ENCODE measurements at regions not wholly inside any gene's neighbourhood (a gene's known extent, or its start where the extent isn't known, plus 50 kb on each side); places are given as distances from the start of the nearest gene placed in this dataset.
A peak's percentile ranks its signal among the peaks of the same experiment; 100 is the strongest.

DNA sequence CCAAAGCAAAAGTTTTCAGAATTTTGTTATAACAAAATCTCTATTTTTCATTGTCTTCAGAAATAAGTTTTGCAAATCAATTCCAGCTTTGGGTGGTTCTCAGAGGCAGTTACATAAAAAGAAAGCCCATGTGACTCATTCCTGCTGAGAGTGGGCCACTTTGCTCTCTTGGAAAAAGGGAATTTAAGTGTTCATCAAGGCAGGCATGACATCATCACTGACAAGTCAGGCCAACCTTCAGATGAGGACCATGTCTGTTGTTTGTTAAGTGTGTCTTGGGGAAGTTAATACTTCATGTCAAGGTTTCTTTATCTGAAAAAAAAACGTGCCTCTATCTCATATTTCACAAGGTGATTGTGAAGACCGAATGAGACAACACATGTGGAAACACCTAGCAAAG lies 519.8 kb upstream of the TMPO start (continued):
- TF ChIP-seq, protein P1, sequence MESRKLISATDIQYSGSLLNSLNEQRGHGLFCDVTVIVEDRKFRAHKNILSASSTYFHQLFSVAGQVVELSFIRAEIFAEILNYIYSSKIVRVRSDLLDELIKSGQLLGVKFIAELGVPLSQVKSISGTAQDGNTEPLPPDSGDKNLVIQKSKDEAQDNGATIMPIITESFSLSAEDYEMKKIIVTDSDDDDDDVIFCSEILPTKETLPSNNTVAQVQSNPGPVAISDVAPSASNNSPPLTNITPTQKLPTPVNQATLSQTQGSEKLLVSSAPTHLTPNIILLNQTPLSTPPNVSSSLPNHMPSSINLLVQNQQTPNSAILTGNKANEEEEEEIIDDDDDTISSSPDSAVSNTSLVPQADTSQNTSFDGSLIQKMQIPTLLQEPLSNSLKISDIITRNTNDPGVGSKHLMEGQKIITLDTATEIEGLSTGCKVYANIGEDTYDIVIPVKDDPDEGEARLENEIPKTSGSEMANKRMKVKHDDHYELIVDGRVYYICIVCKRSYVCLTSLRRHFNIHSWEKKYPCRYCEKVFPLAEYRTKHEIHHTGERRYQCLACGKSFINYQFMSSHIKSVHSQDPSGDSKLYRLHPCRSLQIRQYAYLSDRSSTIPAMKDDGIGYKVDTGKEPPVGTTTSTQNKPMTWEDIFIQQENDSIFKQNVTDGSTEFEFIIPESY (IDR thresholded peaks at IDR 0.05; ENCODE audit: borderline replicate concordance, low read depth): no peak
- TF ChIP-seq, protein P2, sequence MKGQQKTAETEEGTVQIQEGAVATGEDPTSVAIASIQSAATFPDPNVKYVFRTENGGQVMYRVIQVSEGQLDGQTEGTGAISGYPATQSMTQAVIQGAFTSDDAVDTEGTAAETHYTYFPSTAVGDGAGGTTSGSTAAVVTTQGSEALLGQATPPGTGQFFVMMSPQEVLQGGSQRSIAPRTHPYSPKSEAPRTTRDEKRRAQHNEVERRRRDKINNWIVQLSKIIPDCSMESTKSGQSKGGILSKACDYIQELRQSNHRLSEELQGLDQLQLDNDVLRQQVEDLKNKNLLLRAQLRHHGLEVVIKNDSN (IDR thresholded peaks at IDR 0.05; ENCODE audit: borderline replicate concordance, low read depth): no peak
- TF ChIP-seq RFX5 (IDR thresholded peaks at IDR 0.05; ENCODE audit: low read length) (no peak), FOXJ3 (CRISPR knock-in tag; IDR thresholded peaks at IDR 0.05) (no peak), NFIC (IDR thresholded peaks at IDR 0.05; ENCODE audit: borderline replicate concordance) (no peak), YY1 (IDR thresholded peaks at IDR 0.05; ENCODE audit: low read depth) (no peak), SIN3A (IDR thresholded peaks at IDR 0.05; ENCODE audit: borderline replicate concordance, low read depth, low read length) (no peak), GATA2 (CRISPR knock-in tag; IDR thresholded peaks at IDR 0.05) (no peak)

DNA sequence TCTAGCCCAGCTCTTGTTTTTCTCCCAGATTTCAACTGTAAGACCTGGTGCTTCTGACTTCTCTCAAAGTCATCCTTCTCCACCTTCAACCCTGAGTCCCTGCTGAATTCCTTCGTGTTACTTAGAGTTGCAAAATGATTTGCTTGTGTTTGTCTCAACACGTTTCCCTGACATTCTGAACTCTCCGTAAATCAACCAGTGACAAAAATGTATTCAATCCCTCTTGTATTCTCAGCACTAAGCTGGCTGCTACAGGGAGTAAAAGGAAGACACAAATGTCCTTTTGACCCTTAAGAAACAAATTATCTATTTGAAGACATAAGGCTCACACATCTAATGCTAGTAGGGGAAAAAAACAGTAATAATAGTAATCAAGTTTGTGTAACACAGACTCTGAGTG lies 514.0 kb upstream of the TMPO start:
- Histone ChIP-seq H3K27ac (ENCODE audit: low read depth in 2 of 2, low read length in 1 of 2) (no peak overlapping the region), H3K79me2 (ENCODE audit: insufficient read depth) (no peaks in the 10 kb centered on the region), H3K4me3 (ENCODE audit: low read depth in 2 of 2, low read length in 1 of 2) (no peak overlapping the region), H2AFZ (ENCODE audit: low read depth) (no peak overlapping the region), H4K20me1 (ENCODE audit: insufficient read depth) (no peaks in the 10 kb centered on the region), H3K36me3 (replicated peaks in 1 of 2; ENCODE audit: control insufficient read depth in 1 of 2, insufficient read depth in 2 of 2, low read length in 1 of 2) (no peaks in the 10 kb centered on the region), H3F3A (replicated peaks; ENCODE audit: insufficient read depth) (no peaks in the 10 kb centered on the region), H3K9ac (no peak overlapping the region), H3K4me2 (no peak overlapping the region), H3K9me3 (no peaks in the 10 kb centered on the region), H3K27me3 (ENCODE audit: insufficient read depth) (no peaks in the 10 kb centered on the region), H3K9me2 (no peaks in the 10 kb centered on the region), H3K4me1 (ENCODE audit: control insufficient read depth in 1 of 2, insufficient read depth in 2 of 2, low read depth in 1 of 2, low read length in 1 of 2) (peaks cover 0 to 2% of the 10 kb centered on the region in 2 experiments; a peak in 1 of 4 replicates)
- DNase-seq: no peak
- 26% methylated on average over 3 of the region's 3 CpGs for WGBS (ENCODE audit: low lambda C conversion rate)
- POLR2A ChIA-PET: no interaction called here
- no peak for TF ChIP-seq RCOR1 (IDR thresholded peaks at IDR 0.05; ENCODE audit: low read length)
- TF ChIP-seq EP300 (IDR thresholded peaks at IDR 0.05; ENCODE audit: borderline replicate concordance in 1 of 2, low read depth in 1 of 2, low read length in 1 of 2): no peak
- CTCF ChIA-PET: interaction anchor here (0.9 to 1.0 kb wide), 2 partner anchors 9 to 24 kb away, joined by 3 read pairs; no protein-coding TSS in a partner anchor

DNA sequence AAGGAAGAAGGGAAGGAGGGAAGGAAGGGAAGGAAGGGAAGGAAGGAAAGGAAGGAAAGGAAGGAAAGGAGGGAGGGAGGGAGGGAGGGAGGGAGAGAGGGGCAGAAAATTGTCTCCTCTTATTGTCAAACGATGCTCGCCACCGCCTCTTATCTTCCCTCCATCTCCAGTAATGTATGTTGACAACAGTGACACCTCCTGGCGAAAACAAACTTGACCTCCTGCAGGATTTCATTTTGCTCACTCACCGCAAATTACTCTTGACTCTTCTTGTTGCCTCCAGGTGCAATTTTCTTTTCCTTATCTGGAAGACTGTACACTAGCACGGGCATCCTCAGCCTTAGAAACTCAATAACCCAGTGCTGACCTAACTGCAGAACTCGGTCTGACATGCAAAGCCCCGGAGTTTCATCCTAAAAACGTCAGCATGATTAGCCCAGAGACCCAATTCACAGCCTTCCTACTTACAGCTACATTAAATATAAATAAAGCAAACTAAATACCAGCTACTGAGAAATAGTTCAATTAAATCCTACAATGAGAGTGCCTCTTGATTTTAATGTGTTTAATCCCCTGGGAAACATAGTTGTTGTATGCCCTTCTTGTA lies 512.4 kb upstream of the TMPO start:
- no peaks in the 10 kb centered on the region for H4K20me1 ChIP-seq (ENCODE audit: insufficient read depth)
- WGBS (ENCODE audit: low lambda C conversion rate): 15% methylated on average over 9 of the region's 9 CpGs
- H2AFZ ChIP-seq (ENCODE audit: low read depth): no peak overlapping the region
- no peak overlapping the region for H3K9ac ChIP-seq
- no peaks in the 10 kb centered on the region for H3K79me2 ChIP-seq (ENCODE audit: insufficient read depth)
- H3F3A ChIP-seq (replicated peaks; ENCODE audit: insufficient read depth): no peaks in the 10 kb centered on the region
- no peaks in the 10 kb centered on the region for H3K4me1 ChIP-seq (ENCODE audit: control insufficient read depth in 1 of 2, insufficient read depth in 2 of 2, low read depth in 1 of 2, low read length in 1 of 2)
- TF ChIP-seq, protein P3, sequence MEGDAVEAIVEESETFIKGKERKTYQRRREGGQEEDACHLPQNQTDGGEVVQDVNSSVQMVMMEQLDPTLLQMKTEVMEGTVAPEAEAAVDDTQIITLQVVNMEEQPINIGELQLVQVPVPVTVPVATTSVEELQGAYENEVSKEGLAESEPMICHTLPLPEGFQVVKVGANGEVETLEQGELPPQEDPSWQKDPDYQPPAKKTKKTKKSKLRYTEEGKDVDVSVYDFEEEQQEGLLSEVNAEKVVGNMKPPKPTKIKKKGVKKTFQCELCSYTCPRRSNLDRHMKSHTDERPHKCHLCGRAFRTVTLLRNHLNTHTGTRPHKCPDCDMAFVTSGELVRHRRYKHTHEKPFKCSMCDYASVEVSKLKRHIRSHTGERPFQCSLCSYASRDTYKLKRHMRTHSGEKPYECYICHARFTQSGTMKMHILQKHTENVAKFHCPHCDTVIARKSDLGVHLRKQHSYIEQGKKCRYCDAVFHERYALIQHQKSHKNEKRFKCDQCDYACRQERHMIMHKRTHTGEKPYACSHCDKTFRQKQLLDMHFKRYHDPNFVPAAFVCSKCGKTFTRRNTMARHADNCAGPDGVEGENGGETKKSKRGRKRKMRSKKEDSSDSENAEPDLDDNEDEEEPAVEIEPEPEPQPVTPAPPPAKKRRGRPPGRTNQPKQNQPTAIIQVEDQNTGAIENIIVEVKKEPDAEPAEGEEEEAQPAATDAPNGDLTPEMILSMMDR (IDR thresholded peaks at IDR 0.05): peak; percentile 51
- TF ChIP-seq NRF1 (IDR thresholded peaks at IDR 0.05; ENCODE audit: low read depth, low read length) (no peak), MXI1 (IDR thresholded peaks at IDR 0.05; ENCODE audit: low read depth, low read length) (no peak), SMC3 (IDR thresholded peaks at IDR 0.05; ENCODE audit: low read depth, low read length) (peak; percentile 31; the same call in 1 of the 2 replicates), RAD21 (IDR thresholded peaks at IDR 0.05; ENCODE audit: low read length) (peak; percentile 67), RXRA (IDR thresholded peaks at IDR 0.05; ENCODE audit: borderline replicate concordance, low read depth) (no peak), GATA2 (CRISPR knock-in tag; IDR thresholded peaks at IDR 0.05) (peak; percentile 91)
- TF ChIP-seq, protein P4, sequence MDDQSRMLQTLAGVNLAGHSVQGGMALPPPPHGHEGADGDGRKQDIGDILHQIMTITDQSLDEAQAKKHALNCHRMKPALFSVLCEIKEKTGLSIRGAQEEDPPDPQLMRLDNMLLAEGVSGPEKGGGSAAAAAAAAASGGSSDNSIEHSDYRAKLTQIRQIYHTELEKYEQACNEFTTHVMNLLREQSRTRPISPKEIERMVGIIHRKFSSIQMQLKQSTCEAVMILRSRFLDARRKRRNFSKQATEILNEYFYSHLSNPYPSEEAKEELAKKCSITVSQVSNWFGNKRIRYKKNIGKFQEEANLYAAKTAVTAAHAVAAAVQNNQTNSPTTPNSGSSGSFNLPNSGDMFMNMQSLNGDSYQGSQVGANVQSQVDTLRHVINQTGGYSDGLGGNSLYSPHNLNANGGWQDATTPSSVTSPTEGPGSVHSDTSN (IDR thresholded peaks at IDR 0.05): no peak
- H3K9me2 ChIP-seq: no peaks in the 10 kb centered on the region
- H3K36me3 ChIP-seq (replicated peaks in 1 of 2; ENCODE audit: control insufficient read depth in 1 of 2, insufficient read depth in 2 of 2, low read length in 1 of 2): no peaks in the 10 kb centered on the region
- H3K27ac ChIP-seq (ENCODE audit: low read depth in 2 of 2, low read length in 1 of 2): no peak overlapping the region
- no peaks in the 10 kb centered on the region for H3K9me3 ChIP-seq
- ChIA-PET POLR2A (no interaction called here), CTCF (interaction anchor here (0.7 to 1.8 kb wide), 9 partner anchors 9 to 854 kb away, joined by 3 to 7 read pairs (median 5); no protein-coding TSS in a partner anchor)
- H3K27me3 ChIP-seq (ENCODE audit: insufficient read depth): no peaks in the 10 kb centered on the region
- peak; percentile 42 for DNase-seq
- no peak overlapping the region for H3K4me2 ChIP-seq
- H3K4me3 ChIP-seq (ENCODE audit: low read depth in 2 of 2, low read length in 1 of 2): no peak overlapping the region

Measured in SK-N-SH (cell line).